Mucosa of gallbladder (tissue), 1 donor: ENCODE measurements at regions not wholly inside any gene's neighbourhood (a gene's known extent, or its start where the extent isn't known, plus 50 kb on each side); places are given as distances from the start of the nearest gene placed in this dataset.

Experiments used
- DNase-seq: peaks from one replicate; pipeline ENCODE4 v3.0.0-alpha.2; 2020; ENCODE audit warnings: low spot score
- donor health status: DM: no; HTN: no; CAD: no.

DNA sequence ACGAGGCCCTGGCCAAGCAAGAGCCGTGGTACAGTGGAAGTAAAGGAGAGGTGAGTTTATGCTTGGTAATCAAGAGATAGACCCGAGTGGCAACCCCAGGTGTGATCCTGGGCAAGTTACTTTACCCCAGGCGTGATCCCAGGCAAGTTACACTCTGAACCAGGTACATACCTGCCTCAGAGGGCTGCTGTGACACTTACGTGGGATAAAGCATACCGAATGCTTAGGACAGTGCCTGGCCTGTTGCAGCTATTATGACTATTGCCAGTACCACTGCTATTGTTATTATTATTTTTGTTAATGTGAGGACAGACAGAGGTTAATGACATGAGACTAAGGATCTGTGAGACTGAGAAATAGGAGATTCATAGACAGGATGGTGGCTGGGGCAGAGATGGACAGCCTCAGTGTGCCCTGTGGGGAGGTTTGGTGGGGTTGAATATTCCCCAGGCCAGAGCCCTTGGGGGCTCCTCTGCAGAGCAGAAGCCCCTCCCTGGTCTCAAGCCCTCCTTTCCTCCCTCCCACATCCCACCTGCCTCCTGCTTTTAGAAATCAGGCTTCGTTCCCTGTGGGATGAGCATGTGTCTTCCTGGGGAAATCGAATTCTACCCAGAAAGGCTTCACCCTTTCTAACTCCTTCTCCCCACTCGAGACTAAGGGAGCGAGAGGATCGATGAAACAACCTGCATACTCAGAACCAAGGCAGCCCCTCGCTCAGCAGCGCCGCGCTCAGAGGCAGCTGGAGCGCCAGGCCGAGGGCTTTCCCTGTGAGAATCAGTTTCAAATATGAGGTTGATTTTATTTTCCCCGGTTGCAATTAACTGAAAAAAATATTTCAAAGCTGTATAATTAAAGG is 62.0 kb upstream of the SIX3 start:
- no peak for DNase-seq

DNA sequence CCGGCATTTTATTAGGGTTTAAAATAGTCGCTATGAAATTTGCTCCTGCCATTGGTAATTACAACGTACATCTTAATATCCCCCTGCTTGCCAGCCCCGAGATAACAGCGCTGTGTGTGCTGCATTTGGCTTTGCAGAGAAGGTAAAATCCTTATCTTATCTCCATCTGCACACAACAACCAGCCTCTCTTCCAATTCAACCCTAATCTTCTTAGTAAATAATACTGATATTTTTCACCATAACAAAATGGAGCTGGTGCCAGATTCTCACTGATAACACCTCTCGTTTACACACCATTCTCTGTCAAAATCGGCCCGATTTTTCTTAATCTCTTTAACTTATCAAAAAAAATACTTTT is 61.4 kb upstream of the SIX3 start:
- no peak for DNase-seq

DNA sequence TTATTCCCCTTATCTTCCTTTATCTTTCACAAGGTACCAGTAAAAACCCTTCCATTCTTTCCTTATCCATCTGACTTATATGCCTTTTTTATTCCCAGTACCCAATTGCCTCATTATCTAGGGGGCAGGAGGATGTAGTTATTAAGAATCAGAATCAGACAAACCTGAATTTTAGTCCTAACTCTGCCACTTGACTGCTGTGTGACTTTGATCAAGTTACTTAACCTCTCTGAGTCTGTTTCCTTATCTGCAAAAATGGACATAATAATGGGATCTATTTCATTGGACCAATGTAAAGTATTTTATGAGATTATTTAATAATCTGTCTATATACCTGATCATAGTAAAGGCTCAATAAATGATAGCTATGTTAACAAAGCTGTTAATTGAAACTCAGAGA is 59.6 kb upstream of the SIX3 start:
- DNase-seq, result no peak

DNA sequence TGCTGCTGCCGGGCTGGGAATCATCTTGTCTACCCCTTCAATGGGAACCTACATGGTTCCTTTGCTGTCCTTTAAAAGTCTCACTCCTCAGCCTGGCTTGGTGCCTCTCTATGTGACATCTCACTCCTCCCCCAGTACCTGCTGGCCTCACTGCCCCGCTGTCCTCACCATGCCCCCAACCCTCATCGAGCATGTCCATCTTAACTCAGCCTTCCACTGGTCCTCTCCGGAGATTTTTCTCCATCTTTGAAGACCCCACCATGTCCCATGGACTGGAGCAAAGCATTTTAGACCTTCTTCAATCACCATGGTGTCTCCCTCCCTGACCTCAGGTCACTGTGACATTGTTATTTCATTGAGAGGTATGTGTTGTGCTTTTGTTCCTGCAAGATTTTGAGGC is 58.1 kb upstream of the SIX3 start:
- DNase-seq, result no peak

DNA sequence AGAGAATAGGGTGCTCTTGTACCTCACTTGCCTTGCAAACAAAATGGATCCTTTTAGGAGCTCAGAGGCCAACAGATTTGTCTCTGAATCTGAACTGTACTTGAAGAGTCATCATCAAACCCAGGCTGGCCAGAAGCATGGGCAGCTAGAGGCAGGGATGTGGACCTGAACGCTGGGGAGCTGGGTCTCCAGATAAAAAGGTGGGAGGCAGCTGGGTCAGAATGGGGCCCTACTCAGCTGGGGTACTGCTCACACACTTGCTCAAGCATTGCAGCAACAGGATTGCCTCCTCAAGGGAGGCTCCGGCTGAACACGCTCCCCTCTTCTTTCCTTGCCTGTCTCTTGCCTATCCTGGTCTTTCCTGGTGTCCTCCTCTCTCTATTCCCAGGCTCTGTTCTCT is 57.3 kb upstream of the SIX3 start:
- DNase-seq, result no peak

DNA sequence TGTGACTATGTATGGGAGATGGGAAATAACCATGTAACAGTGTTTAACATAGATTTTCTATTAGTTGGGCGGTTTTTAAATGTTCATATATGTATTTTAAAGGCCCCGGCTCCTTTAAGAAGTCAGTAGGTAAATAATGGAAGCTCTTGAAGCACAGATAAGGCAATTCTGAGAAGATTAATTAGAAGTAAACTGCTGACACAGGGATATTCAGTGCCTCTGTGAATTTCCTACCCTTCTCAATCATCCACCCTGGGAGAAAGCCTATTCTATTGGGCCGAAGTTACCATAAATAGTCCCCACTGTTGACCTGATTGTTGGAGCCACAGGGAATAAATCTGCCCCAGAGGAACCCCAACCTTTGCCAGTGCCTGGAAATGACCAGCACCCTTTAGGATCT is 56.8 kb upstream of the SIX3 start:
- DNase-seq, result no peak

DNA sequence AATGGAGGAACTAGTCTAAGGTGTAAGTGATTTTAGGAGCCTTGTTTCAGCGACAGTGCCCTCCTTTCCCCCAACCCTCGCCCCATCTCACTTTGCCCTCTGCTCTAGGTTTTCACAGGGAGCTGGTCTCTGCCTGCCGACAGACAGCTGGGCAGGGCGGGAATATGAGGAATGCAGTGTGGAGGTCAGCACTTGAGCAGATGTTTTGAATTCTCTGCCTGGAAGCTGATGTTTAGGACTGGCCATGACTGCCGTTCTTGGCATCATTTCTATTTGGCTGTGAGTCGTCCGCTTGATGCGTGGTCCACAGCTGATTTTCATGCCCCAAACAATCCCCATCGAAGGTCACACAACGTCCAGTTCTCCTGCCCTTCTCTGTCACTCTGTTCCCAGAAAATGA is 55.1 kb upstream of the SIX3 start:
- DNase-seq, result no peak

DNA sequence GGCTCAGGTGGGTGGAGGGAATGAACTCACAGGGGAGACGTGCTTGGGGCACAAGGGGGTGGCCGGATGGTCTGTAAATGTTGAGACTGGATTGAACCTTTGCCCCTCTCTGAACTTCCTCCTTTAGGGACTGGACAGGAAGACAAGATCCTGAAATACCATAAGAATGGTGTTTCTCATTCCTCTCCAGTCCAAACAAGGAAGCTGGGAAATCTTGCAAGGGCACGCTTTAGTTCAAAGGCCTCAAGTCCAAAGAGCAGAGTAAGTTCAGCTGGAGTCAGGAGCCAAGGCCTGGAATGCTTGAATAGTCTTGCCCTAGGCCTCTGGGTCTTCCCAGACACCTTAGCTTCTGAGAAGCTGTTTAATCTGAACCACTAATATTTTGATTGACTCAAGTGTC is 52.4 kb upstream of the SIX3 start:
- DNase-seq, result no peak
